ENCODE measurements at regions not wholly inside any gene's neighbourhood (a gene's known extent, or its start where the extent isn't known, plus 50 kb on each side); places are given as distances from the start of the nearest gene placed in this dataset.

- Histone ChIP-seq H3K9ac (ENCODE audit: low read length) (no peak overlapping the region), H3K27me3 (ENCODE audit: insufficient read depth, low read length) (0 out of 2 replicates have a peak, but pooled peaks cover 9% of the 10 kb centered on the region), H3K4me3 (ENCODE audit: low read depth, low read length, poor library complexity, severe bottlenecking) (no peak overlapping the region), H3K79me2 (ENCODE audit: insufficient read depth, low read length) (no peaks in the 10 kb centered on the region), H2AFZ (ENCODE audit: low read length) (no peak overlapping the region), H3K9me2 (ENCODE audit: low read depth, low read length) (no peaks in the 10 kb centered on the region), H3K9me3 (ENCODE audit: low read length) (no peaks in the 10 kb centered on the region), H3K4me2 (ENCODE audit: low read length) (no peak overlapping the region), H3F3A (ENCODE audit: insufficient read depth, low read length) (no peaks in the 10 kb centered on the region), H3K36me3 (ENCODE audit: insufficient read depth, low read length) (no peaks in the 10 kb centered on the region), H3K27ac (ENCODE audit: low read depth, low read length, poor library complexity, severe bottlenecking) (no peak overlapping the region), H3K4me1 (ENCODE audit: insufficient read depth, low read length, severe bottlenecking) (no peaks in the 10 kb centered on the region), H4K20me1 (ENCODE audit: insufficient read depth, low read length) (no peaks in the 10 kb centered on the region)
- TF ChIP-seq CTCF (IDR thresholded peaks at IDR 0.05; ENCODE audit: low read length) (no peak), EZH2 (IDR thresholded peaks at IDR 0.05; ENCODE audit: borderline replicate concordance, low read length) (no peak)
Observed at GRCh38 chr2:120606931-120607330, 128.7 kb upstream of the GLI2 start.

GRCh38 chr2:120607506-120607905, 128.2 kb upstream of the GLI2 start:
- H3K9me2 ChIP-seq (ENCODE audit: low read depth, low read length) = no peaks in the 10 kb centered on the region
- H3K36me3 ChIP-seq (ENCODE audit: insufficient read depth, low read length) = no peaks in the 10 kb centered on the region
- no peaks in the 10 kb centered on the region for H3K79me2 ChIP-seq (ENCODE audit: insufficient read depth, low read length)
- H3K9ac ChIP-seq (ENCODE audit: low read length) = no peak overlapping the region
- no peaks in the 10 kb centered on the region for H3F3A ChIP-seq (ENCODE audit: insufficient read depth, low read length)
- H3K4me2 ChIP-seq (ENCODE audit: low read length) = no peak overlapping the region
- no peak overlapping the region for H2AFZ ChIP-seq (ENCODE audit: low read length)
- no peak overlapping the region for H3K27ac ChIP-seq (ENCODE audit: low read depth, low read length, poor library complexity, severe bottlenecking)
- H3K4me3 ChIP-seq (ENCODE audit: low read depth, low read length, poor library complexity, severe bottlenecking) = no peak overlapping the region
- H3K27me3 ChIP-seq (ENCODE audit: insufficient read depth, low read length) = 0 out of 2 replicates have a peak, but pooled peaks cover 9% of the 10 kb centered on the region
- H4K20me1 ChIP-seq (ENCODE audit: insufficient read depth, low read length) = no peaks in the 10 kb centered on the region
- H3K9me3 ChIP-seq (ENCODE audit: low read length) = no peaks in the 10 kb centered on the region
- no peaks in the 10 kb centered on the region for H3K4me1 ChIP-seq (ENCODE audit: insufficient read depth, low read length, severe bottlenecking)
- TF ChIP-seq EZH2 (IDR thresholded peaks at IDR 0.05; ENCODE audit: borderline replicate concordance, low read length) = no peak
- no peak for TF ChIP-seq CTCF (IDR thresholded peaks at IDR 0.05; ENCODE audit: low read length)

GRCh38 chr2:120607996-120608395, 127.7 kb upstream of the GLI2 start:
- Histone ChIP-seq H3K4me1 (ENCODE audit: insufficient read depth, low read length, severe bottlenecking) (no peaks in the 10 kb centered on the region), H3K36me3 (ENCODE audit: insufficient read depth, low read length) (no peaks in the 10 kb centered on the region), H3K27ac (ENCODE audit: low read depth, low read length, poor library complexity, severe bottlenecking) (no peak overlapping the region), H3K9me2 (ENCODE audit: low read depth, low read length) (no peaks in the 10 kb centered on the region), H3K4me3 (ENCODE audit: low read depth, low read length, poor library complexity, severe bottlenecking) (no peak overlapping the region), H3F3A (ENCODE audit: insufficient read depth, low read length) (no peaks in the 10 kb centered on the region), H3K79me2 (ENCODE audit: insufficient read depth, low read length) (no peaks in the 10 kb centered on the region), H3K4me2 (ENCODE audit: low read length) (no peak overlapping the region), H3K9me3 (ENCODE audit: low read length) (no peaks in the 10 kb centered on the region), H4K20me1 (ENCODE audit: insufficient read depth, low read length) (no peaks in the 10 kb centered on the region), H2AFZ (ENCODE audit: low read length) (no peak overlapping the region), H3K27me3 (ENCODE audit: insufficient read depth, low read length) (0 out of 2 replicates have a peak, but pooled peaks cover 9% of the 10 kb centered on the region), H3K9ac (ENCODE audit: low read length) (no peak overlapping the region)
- TF ChIP-seq EZH2 (IDR thresholded peaks at IDR 0.05; ENCODE audit: borderline replicate concordance, low read length) (no peak), CTCF (IDR thresholded peaks at IDR 0.05; ENCODE audit: low read length) (no peak)

Data from OCI-LY1 (cell line).